Esophagus muscularis mucosa (tissue), 3 donors: ENCODE measurements at regions not wholly inside any gene's neighbourhood (a gene's known extent, or its start where the extent isn't known, plus 50 kb on each side); places are given as distances from the start of the nearest gene placed in this dataset.

Source experiments
- POLR2A ChIP-seq: fragments of 450-650 bp; IDR thresholded peaks from one replicate; pipeline ENCODE4 v1.6.1; 2017; ENCODE audit warnings: antibody characterized with exemption, moderate library complexity, mild to moderate bottlenecking, low read depth
- TF ChIP-seq, protein P1 (sequence below), 3 experiments: fragments of 200-600 bp in 2 of 3; fragments of 450-650 bp in 1 of 3; sonication (generic) in 2 of 3; IDR thresholded peaks; one replicate each; pipeline ENCODE4 v1.5.1; 2017 to 2019; ENCODE audit warnings: antibody characterized with exemption in 3 of 3, mild to moderate bottlenecking in 2 of 3, moderate library complexity in 1 of 3

DNA sequence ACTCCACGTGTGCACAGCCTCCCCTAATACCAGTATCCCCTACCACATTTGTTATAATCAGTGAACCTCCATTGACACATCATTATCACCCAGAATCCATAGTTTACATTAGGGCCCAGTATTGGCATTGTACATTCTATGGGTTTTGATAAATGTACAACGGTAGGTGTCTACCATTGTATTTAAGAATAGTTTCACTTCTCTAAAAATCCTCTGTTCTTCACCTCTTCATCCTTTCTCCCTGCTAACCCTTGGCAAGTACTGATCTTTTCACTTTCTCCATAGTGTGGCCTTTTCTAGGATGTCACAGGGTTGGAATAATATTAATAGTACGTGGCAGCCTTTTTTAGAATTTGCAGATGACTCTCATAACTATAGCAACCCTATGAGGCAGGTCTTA lies 353.8 kb downstream of the DDX10 start:
- TF ChIP-seq, protein P1, sequence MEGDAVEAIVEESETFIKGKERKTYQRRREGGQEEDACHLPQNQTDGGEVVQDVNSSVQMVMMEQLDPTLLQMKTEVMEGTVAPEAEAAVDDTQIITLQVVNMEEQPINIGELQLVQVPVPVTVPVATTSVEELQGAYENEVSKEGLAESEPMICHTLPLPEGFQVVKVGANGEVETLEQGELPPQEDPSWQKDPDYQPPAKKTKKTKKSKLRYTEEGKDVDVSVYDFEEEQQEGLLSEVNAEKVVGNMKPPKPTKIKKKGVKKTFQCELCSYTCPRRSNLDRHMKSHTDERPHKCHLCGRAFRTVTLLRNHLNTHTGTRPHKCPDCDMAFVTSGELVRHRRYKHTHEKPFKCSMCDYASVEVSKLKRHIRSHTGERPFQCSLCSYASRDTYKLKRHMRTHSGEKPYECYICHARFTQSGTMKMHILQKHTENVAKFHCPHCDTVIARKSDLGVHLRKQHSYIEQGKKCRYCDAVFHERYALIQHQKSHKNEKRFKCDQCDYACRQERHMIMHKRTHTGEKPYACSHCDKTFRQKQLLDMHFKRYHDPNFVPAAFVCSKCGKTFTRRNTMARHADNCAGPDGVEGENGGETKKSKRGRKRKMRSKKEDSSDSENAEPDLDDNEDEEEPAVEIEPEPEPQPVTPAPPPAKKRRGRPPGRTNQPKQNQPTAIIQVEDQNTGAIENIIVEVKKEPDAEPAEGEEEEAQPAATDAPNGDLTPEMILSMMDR (IDR thresholded peaks at IDR 0.05) = no peak
- TF ChIP-seq POLR2A = no peak
